SK-N-SH treated with all-trans-retinoic acid at 6 μM for 48 hours (cell line): ENCODE measurements at regions not wholly inside any gene's neighbourhood (a gene's known extent, or its start where the extent isn't known, plus 50 kb on each side); places are given as distances from the start of the nearest gene placed in this dataset.

Experiments used
- ATAC-seq: fragments of 200-7000 bp; cut with Tn5 transposase; 3 replicates; pipeline ENCODE4 v1.9.1; 2020; ENCODE audit warnings: mild to moderate bottlenecking, moderate library complexity
- ARNTL ChIP-seq: fragments of 450-650 bp; formaldehyde crosslinking; IDR thresholded peaks from 2 replicates; pipeline ENCODE4 v1.5.0; 2020; ENCODE audit warnings: low read depth, mild to moderate bottlenecking, moderate library complexity, borderline replicate concordance
- BACH2 ChIP-seq: fragments of 250-450 bp; sonication (Bioruptor Pico); IDR thresholded peaks from 2 replicates; pipeline ENCODE4 v1.9.0; 2021; ENCODE audit warnings: mild to moderate bottlenecking, borderline replicate concordance
- CREB5 ChIP-seq: fragments of 250-450 bp; sonication (Bioruptor Pico); IDR thresholded peaks from 2 replicates; pipeline ENCODE4 v1.5.1; 2020; ENCODE audit warnings: low read depth, mild to moderate bottlenecking, moderate library complexity
- CSDC2 ChIP-seq: fragments of 250-450 bp; sonication (Bioruptor Pico); IDR thresholded peaks from 2 replicates; pipeline ENCODE4 v1.5.0; 2020; ENCODE audit warnings: mild to moderate bottlenecking, moderate library complexity
- CSRNP3 ChIP-seq: fragments of 250-450 bp; sonication (Bioruptor Pico); IDR thresholded peaks from 2 replicates; pipeline ENCODE4 v1.5.1; 2021; ENCODE audit warnings: mild to moderate bottlenecking, moderate library complexity
- ESRRG ChIP-seq: fragments of 250-450 bp; sonication (Bioruptor Pico); IDR thresholded peaks from 2 replicates; pipeline ENCODE4 v1.6.1; 2021; ENCODE audit warnings: mild to moderate bottlenecking
- GLIS3 ChIP-seq: fragments of 250-450 bp; sonication (Bioruptor Pico); IDR thresholded peaks from 2 replicates; pipeline ENCODE4 v1.5.0; 2020; ENCODE audit warnings: mild to moderate bottlenecking, moderate library complexity
- ISL1 ChIP-seq: fragments of 250-450 bp; sonication (Bioruptor Pico); IDR thresholded peaks from 2 replicates; pipeline ENCODE4 v2.1.2; 2022; ENCODE audit warnings: mild to moderate bottlenecking, moderate library complexity
- OSR1 ChIP-seq: fragments of 250-450 bp; sonication (Bioruptor Pico); IDR thresholded peaks from 2 replicates; pipeline ENCODE4 v1.8.0; 2022; ENCODE audit warnings: moderate library complexity, mild to moderate bottlenecking, inconsistent platforms
- PATZ1 ChIP-seq: fragments of 250-450 bp; sonication (Bioruptor Pico); IDR thresholded peaks from 2 replicates; pipeline ENCODE4 v1.8.0; 2020; ENCODE audit warnings: mild to moderate bottlenecking, moderate library complexity, borderline replicate concordance
- POU6F1 ChIP-seq: fragments of 250-450 bp; sonication (Bioruptor Pico); IDR thresholded peaks from 2 replicates; pipeline ENCODE4 v1.8.0; 2021; ENCODE audit warnings: low read depth, mild to moderate bottlenecking, moderate library complexity, borderline replicate concordance
- PPARA ChIP-seq: fragments of 250-450 bp; sonication (Bioruptor Pico); IDR thresholded peaks from 2 replicates; pipeline ENCODE4 v1.5.0; 2020; ENCODE audit warnings: mild to moderate bottlenecking, borderline replicate concordance
- RARB ChIP-seq: fragments of 250-450 bp; sonication (Bioruptor Pico); IDR thresholded peaks from 2 replicates; pipeline ENCODE4 v1.8.0; 2021; ENCODE audit warnings: mild to moderate bottlenecking, moderate library complexity
- SNAI2 ChIP-seq: fragments of 250-450 bp; sonication (Bioruptor Pico); IDR thresholded peaks from 2 replicates; pipeline ENCODE4 v1.5.0; 2020; ENCODE audit warnings: mild to moderate bottlenecking, moderate library complexity
- TCF4 ChIP-seq: fragments of 250-450 bp; sonication (Bioruptor Pico); IDR thresholded peaks from 2 replicates; pipeline ENCODE4 v1.8.0; 2021; ENCODE audit warnings: mild to moderate bottlenecking, moderate library complexity, borderline replicate concordance
- TOX ChIP-seq: fragments of 250-450 bp; sonication (Bioruptor Pico); IDR thresholded peaks from 2 replicates; pipeline ENCODE4 v1.8.0; 2021; ENCODE audit warnings: mild to moderate bottlenecking, moderate library complexity, borderline replicate concordance
- TSHZ2 ChIP-seq: fragments of 250-450 bp; sonication (Bioruptor Pico); IDR thresholded peaks from 2 replicates; pipeline ENCODE4 v1.5.0; 2020; ENCODE audit warnings: mild to moderate bottlenecking, moderate library complexity
- ZC3H10 ChIP-seq: fragments of 250-450 bp; sonication (Bioruptor Pico); IDR thresholded peaks from 2 replicates; pipeline ENCODE4 v1.5.1; 2021; ENCODE audit warnings: mild to moderate bottlenecking, moderate library complexity
- ZFP3 ChIP-seq: fragments of 250-450 bp; sonication (Bioruptor Pico); IDR thresholded peaks from 2 replicates; pipeline ENCODE4 v1.5.0; 2020; ENCODE audit warnings: mild to moderate bottlenecking, moderate library complexity
- ZFP30 ChIP-seq: fragments of 450-650 bp; formaldehyde crosslinking; IDR thresholded peaks from 2 replicates; pipeline ENCODE4 v1.5.0; 2022; ENCODE audit warnings: mild to moderate bottlenecking, moderate library complexity
- ZNF565 ChIP-seq: fragments of 450-650 bp; formaldehyde crosslinking; conservative IDR thresholded peaks from 2 replicates; pipeline ENCODE4 v1.5.0; 2020; ENCODE audit warnings: low read depth, mild to moderate bottlenecking, moderate library complexity
- ZNF70 ChIP-seq: fragments of 450-650 bp; formaldehyde crosslinking; IDR thresholded peaks from 2 replicates; pipeline ENCODE4 v1.5.0; 2020; ENCODE audit warnings: mild to moderate bottlenecking, moderate library complexity
- ZNF8 ChIP-seq: fragments of 450-650 bp; formaldehyde crosslinking; IDR thresholded peaks from 2 replicates; pipeline ENCODE4 v1.5.0; 2020; ENCODE audit warnings: mild to moderate bottlenecking, moderate library complexity

- TF ChIP-seq PATZ1 (no peak), OSR1 (CRISPR knock-in tag) (no peak), ZC3H10 (CRISPR knock-in tag) (no peak), ZFP30 (CRISPR knock-in tag) (no peak), CREB5 (no peak), ZNF70 (no peak), RARB (CRISPR knock-in tag) (no peak), SNAI2 (CRISPR knock-in tag) (no peak), ZFP3 (CRISPR knock-in tag) (no peak), ZNF8 (CRISPR knock-in tag) (no peak), TCF4 (no peak), ARNTL (no peak), ESRRG (no peak), BACH2 (CRISPR knock-in tag) (no peak), ZNF565 (CRISPR knock-in tag) (no peak), POU6F1 (CRISPR knock-in tag) (no peak), PPARA (CRISPR knock-in tag) (no peak)
- ATAC-seq = no peak
Measured at GRCh38 chr2:20136149-20136548, 84.7 kb upstream of the LAPTM4A start.

GRCh38 chr2:20135631-20136050 is 84.2 kb upstream of the LAPTM4A start:
- ATAC-seq = peak; percentile 94
- TF ChIP-seq ARNTL (no peak), ISL1 (CRISPR knock-in tag) (no peak), CSDC2 (CRISPR knock-in tag) (no peak), ZNF565 (CRISPR knock-in tag) (no peak), ZC3H10 (CRISPR knock-in tag) (no peak), CSRNP3 (CRISPR knock-in tag) (no peak), TCF4 (peak; percentile 69; the same call in 1 of the 2 replicates), SNAI2 (CRISPR knock-in tag) (no peak), ESRRG (peak; percentile 99), POU6F1 (CRISPR knock-in tag) (no peak), OSR1 (CRISPR knock-in tag) (no peak), ZNF70 (no peak), TOX (no peak), ZFP30 (CRISPR knock-in tag) (no peak), PPARA (CRISPR knock-in tag) (no peak), TSHZ2 (CRISPR knock-in tag) (0 out of 2 replicates have a peak, but pooled peaks have one; percentile 41), PATZ1 (no peak), ZNF8 (CRISPR knock-in tag) (no peak), ZFP3 (CRISPR knock-in tag) (no peak), BACH2 (CRISPR knock-in tag) (no peak), GLIS3 (CRISPR knock-in tag) (no peak), RARB (CRISPR knock-in tag) (no peak), CREB5 (no peak)
